HEK293 (cell line): ENCODE measurements at regions not wholly inside any gene's neighbourhood (a gene's known extent, or its start where the extent isn't known, plus 50 kb on each side); places are given as distances from the start of the nearest gene placed in this dataset.

Experiments used
- SP7 ChIP-seq: fragments of 450-650 bp; formaldehyde crosslinking; IDR thresholded peaks from 2 replicates; pipeline ENCODE4 v1.5.1; 2016; ENCODE audit warnings: missing biosample characterization, missing genetic modification characterization
- YY1 ChIP-seq: fragments of 450-650 bp; formaldehyde crosslinking; IDR thresholded peaks from 2 replicates; pipeline ENCODE4 v1.5.1; 2018; ENCODE audit warnings: missing biosample characterization, missing genetic modification characterization
- ZNF10 ChIP-seq: fragments of 450-650 bp; formaldehyde crosslinking; IDR thresholded peaks from 2 replicates; pipeline ENCODE4 v1.5.1; 2017; ENCODE audit warnings: missing biosample characterization, missing genetic modification characterization
- ZNF501 ChIP-seq: fragments of 450-650 bp; formaldehyde crosslinking; IDR thresholded peaks from 2 replicates; pipeline ENCODE4 v1.5.1; 2016; ENCODE audit warnings: missing biosample characterization, missing genetic modification characterization
- ZNF571 ChIP-seq: fragments of 450-650 bp; formaldehyde crosslinking; IDR thresholded peaks from 2 replicates; pipeline ENCODE4 v1.5.0; 2017; ENCODE audit warnings: missing biosample characterization, missing genetic modification characterization
- ZNF660 ChIP-seq: fragments of 450-650 bp; IDR thresholded peaks from 2 replicates; pipeline ENCODE4 v1.5.1; 2018; ENCODE audit warnings: missing biosample characterization, mild to moderate bottlenecking, missing genetic modification characterization
- ZNF704 ChIP-seq: fragments of 450-650 bp; formaldehyde crosslinking; IDR thresholded peaks from 2 replicates; pipeline ENCODE4 v1.5.1; 2016; ENCODE audit warnings: missing biosample characterization, missing genetic modification characterization
- TF ChIP-seq, protein P1 (sequence below): fragments of 450-650 bp; formaldehyde crosslinking; IDR thresholded peaks from 2 replicates; pipeline ENCODE4 v1.5.1; 2016; ENCODE audit warnings: missing biosample characterization, missing genetic modification characterization

DNA sequence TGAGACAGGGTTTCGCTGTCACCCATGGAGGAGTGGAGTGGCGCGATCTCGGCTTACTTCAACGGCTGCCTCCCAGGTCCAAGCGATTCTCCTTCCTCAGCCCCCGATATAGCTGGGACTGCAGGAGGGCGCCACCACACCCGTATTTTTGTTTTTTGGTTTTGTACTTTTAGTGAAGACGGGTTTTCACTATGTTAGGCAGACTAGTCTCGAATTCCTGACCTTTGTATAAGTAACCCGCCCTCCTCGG, 115.4 kb upstream of the BTN3A2 start:
- TF ChIP-seq ZNF501 (tag by site-specific recombination) (no peak), SP7 (tag by site-specific recombination) (no peak), ZNF704 (tag by site-specific recombination) (no peak), ZNF10 (tag by site-specific recombination) (no peak), YY1 (no peak), ZNF660 (tag by site-specific recombination) (no peak), ZNF571 (no peak)
- TF ChIP-seq, protein P1, sequence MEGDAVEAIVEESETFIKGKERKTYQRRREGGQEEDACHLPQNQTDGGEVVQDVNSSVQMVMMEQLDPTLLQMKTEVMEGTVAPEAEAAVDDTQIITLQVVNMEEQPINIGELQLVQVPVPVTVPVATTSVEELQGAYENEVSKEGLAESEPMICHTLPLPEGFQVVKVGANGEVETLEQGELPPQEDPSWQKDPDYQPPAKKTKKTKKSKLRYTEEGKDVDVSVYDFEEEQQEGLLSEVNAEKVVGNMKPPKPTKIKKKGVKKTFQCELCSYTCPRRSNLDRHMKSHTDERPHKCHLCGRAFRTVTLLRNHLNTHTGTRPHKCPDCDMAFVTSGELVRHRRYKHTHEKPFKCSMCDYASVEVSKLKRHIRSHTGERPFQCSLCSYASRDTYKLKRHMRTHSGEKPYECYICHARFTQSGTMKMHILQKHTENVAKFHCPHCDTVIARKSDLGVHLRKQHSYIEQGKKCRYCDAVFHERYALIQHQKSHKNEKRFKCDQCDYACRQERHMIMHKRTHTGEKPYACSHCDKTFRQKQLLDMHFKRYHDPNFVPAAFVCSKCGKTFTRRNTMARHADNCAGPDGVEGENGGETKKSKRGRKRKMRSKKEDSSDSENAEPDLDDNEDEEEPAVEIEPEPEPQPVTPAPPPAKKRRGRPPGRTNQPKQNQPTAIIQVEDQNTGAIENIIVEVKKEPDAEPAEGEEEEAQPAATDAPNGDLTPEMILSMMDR = no peak
